Fibroblast of lung (primary cell): ENCODE measurements at regions not wholly inside any gene's neighbourhood (a gene's known extent, or its start where the extent isn't known, plus 50 kb on each side); places are given as distances from the start of the nearest gene placed in this dataset.

ENCODE experiments used
- DNase-seq, 2 donors: peaks; one replicate each; pipeline versions ENCODE4 v3.0.0 to v3.0.0-alpha.2; 2010; ENCODE audit warnings: low read depth in 2 of 2
- H2AFZ ChIP-seq: 2 replicates; pipeline ENCODE4 v1.5.1; 2012; ENCODE audit warnings: low read length, control low read depth, inconsistent platforms
- H3K27ac ChIP-seq: 2 replicates; pipeline ENCODE4 v1.5.1; 2011; ENCODE audit warnings: low read length, control low read depth; ENCODE audit not compliant: insufficient read depth
- H3K27me3 ChIP-seq: 2 replicates; pipeline ENCODE4 v1.5.1; 2011; ENCODE audit warnings: mild to moderate bottlenecking, low read length; ENCODE audit not compliant: control insufficient read depth, insufficient read depth
- H3K36me3 ChIP-seq: 2 replicates; pipeline ENCODE4 v1.5.1; 2011; ENCODE audit warnings: low read length; ENCODE audit not compliant: control insufficient read depth, insufficient read depth
- H3K4me1 ChIP-seq: 2 replicates; pipeline ENCODE4 v1.5.1; 2011; ENCODE audit warnings: low read length; ENCODE audit not compliant: control insufficient read depth, insufficient read depth; ENCODE audit errors: extremely low read depth
- H3K4me2 ChIP-seq: 2 replicates; pipeline ENCODE4 v1.5.1; 2011; ENCODE audit warnings: low read length, control low read depth; ENCODE audit not compliant: insufficient read depth; ENCODE audit errors: extremely low read depth
- H3K4me3 ChIP-seq, 4 experiments: fragments of 200-600 bp in 1 of 4; sonication (generic) in 1 of 4; replicated peaks in 1 of 4; 2 replicates each; pipeline ENCODE4 v1.5.1; 2011 to 2016; ENCODE audit warnings: low read length in 4 of 4, low read depth in 3 of 4, mild to moderate bottlenecking in 3 of 4, control low read depth in 2 of 4, inconsistent platforms in 1 of 4, mixed read lengths in 1 of 4; ENCODE audit not compliant: insufficient read depth in 1 of 4; ENCODE audit errors: control extremely low read depth in 1 of 4
- H3K79me2 ChIP-seq: 2 replicates; pipeline ENCODE4 v1.5.1; 2012; ENCODE audit warnings: mild to moderate bottlenecking, low read length, inconsistent platforms; ENCODE audit not compliant: control insufficient read depth, insufficient read depth
- H3K9ac ChIP-seq: 2 replicates; pipeline ENCODE4 v1.5.1; 2011; ENCODE audit warnings: mild to moderate bottlenecking, low read length, control low read depth; ENCODE audit not compliant: insufficient read depth
- H3K9me3 ChIP-seq: 2 replicates; pipeline ENCODE4 v1.5.1; 2012; ENCODE audit warnings: low read depth, low read length; ENCODE audit not compliant: control insufficient read depth, insufficient read depth
- H4K20me1 ChIP-seq: 2 replicates; pipeline ENCODE4 v1.5.1; 2011; ENCODE audit warnings: low read length; ENCODE audit not compliant: control insufficient read depth, insufficient read depth; ENCODE audit errors: extremely low read depth
- EZH2 ChIP-seq: IDR thresholded peaks from 2 replicates; pipeline ENCODE4 v1.5.1; 2012; ENCODE audit warnings: low read length, control low read depth, mild to moderate bottlenecking; ENCODE audit errors: missing control alignments
- TF ChIP-seq, protein P1 (sequence below), 2 donors: IDR thresholded peaks in 1 of 2; conservative IDR thresholded peaks in 1 of 2; 1 replicate in 1 of 2; 2 replicates in 1 of 2; pipeline ENCODE4 v1.5.1; 2011 to 2012; ENCODE audit warnings: low read length in 2 of 2, control low read depth in 1 of 2, inconsistent platforms in 1 of 2, low read depth in 1 of 2, mild to moderate bottlenecking in 1 of 2

DNA sequence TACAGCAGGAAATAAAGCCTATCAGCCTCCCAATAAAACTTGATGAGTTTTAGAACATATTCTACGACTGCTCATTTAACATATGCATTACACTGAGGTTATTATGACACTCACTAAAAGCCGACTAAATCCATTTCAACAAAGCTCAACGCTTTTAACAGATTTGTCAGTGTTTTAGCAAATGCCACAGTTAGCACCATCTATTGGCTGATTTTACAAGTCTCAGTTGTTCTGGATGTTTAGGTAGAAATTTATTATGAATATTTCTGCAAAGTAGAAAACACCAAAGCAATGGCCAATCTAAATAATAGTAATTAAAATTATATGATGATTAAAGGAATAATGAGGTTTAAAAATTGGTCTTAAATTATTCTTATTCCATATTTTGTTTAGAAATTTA, 993.2 kb upstream of the PCDH7 start:
- Histone ChIP-seq H3K36me3 (no peaks in the 10 kb centered on the region), H3K4me2 (no peak overlapping the region), H3K4me3 (no peak overlapping the region), H3K4me1 (no peaks in the 10 kb centered on the region), H3K27ac (no peak overlapping the region), H4K20me1 (no peaks in the 10 kb centered on the region), H3K9ac (no peak overlapping the region), H3K9me3 (no peaks in the 10 kb centered on the region), H3K79me2 (no peaks in the 10 kb centered on the region), H3K27me3 (no peaks in the 10 kb centered on the region), H2AFZ (no peak overlapping the region)
- DNase-seq = no peak
- TF ChIP-seq EZH2 = no peak
- TF ChIP-seq, protein P1, sequence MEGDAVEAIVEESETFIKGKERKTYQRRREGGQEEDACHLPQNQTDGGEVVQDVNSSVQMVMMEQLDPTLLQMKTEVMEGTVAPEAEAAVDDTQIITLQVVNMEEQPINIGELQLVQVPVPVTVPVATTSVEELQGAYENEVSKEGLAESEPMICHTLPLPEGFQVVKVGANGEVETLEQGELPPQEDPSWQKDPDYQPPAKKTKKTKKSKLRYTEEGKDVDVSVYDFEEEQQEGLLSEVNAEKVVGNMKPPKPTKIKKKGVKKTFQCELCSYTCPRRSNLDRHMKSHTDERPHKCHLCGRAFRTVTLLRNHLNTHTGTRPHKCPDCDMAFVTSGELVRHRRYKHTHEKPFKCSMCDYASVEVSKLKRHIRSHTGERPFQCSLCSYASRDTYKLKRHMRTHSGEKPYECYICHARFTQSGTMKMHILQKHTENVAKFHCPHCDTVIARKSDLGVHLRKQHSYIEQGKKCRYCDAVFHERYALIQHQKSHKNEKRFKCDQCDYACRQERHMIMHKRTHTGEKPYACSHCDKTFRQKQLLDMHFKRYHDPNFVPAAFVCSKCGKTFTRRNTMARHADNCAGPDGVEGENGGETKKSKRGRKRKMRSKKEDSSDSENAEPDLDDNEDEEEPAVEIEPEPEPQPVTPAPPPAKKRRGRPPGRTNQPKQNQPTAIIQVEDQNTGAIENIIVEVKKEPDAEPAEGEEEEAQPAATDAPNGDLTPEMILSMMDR (conservative IDR thresholded peaks at IDR 0.05 in 1 of 2, IDR thresholded peaks at IDR 0.05 in 1 of 2; ENCODE audit: low read depth in 1 of 2, low read length in 2 of 2) = no peak

DNA sequence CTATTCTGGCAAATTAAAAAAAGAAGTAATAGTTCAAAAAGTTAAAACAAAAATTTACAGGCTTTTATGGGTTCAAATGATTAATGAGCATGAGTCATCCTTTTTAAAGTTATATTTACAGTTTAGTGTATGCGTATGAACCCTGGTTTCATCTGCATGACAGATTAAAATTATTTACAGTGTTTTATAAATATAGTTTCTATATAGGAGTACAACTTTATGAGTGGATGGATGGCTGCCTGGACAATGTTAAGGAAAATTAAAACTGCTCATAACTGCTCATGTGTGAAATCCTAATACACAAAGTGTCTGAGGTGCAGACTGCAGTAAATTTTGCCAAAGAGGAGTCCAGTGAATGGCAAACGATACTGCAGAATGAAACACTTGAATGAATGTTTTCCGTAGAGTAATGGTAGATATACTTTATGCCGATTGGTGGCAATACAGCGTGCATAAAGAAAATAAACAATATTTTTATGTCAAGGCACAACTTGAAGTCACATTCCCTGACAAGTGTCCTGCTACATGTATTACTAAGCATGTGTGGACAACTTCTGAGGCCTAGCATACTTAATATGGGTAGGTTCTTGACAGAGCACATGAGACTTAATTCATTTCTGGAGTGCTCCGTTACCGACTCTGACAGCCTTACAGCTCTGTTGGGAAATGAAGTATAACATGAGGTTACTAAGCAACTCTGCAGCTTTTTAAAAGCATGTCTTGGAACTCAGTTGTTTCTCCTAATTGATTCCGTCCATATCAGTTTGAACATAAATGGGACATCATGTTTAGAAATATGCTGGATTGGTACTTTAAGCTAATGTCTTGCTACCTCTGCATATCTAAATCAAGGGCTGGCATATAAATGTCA, 985.6 kb upstream of the PCDH7 start:
- Histone ChIP-seq H2AFZ (no peak overlapping the region), H4K20me1 (no peaks in the 10 kb centered on the region), H3K79me2 (no peaks in the 10 kb centered on the region), H3K36me3 (no peaks in the 10 kb centered on the region), H3K4me1 (no peaks in the 10 kb centered on the region), H3K4me2 (no peak overlapping the region), H3K27ac (no peak overlapping the region), H3K4me3 (no peak overlapping the region), H3K9me3 (no peaks in the 10 kb centered on the region), H3K9ac (no peak overlapping the region), H3K27me3 (no peaks in the 10 kb centered on the region)
- peak in 1 of 2 donors; percentile 3 for DNase-seq
- no peak for TF ChIP-seq EZH2
- TF ChIP-seq, protein P1 (conservative IDR thresholded peaks at IDR 0.05 in 1 of 2, IDR thresholded peaks at IDR 0.05 in 1 of 2; ENCODE audit: low read depth in 1 of 2, low read length in 2 of 2) = no peak

DNA sequence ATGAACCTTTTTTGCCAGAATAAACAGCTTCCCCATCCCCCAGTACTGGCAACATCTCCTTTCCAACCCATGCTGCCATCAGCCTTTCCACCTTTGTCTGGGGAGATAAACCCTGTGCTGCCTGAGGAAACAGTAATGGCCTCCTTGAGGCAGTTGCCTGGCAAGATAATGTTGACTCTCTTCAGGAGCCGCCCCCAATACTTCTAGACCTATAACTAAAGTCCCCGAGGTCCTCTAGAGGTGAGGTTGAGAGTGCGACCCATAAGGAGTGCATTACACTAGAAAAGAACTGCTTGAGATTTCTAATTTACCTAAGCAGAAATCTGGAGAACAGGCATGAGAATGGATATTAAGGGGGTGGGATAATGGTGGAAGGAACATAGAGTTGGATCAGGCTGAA, 963.2 kb upstream of the PCDH7 start:
- no peak overlapping the region for H2AFZ ChIP-seq
- no peaks in the 10 kb centered on the region for H4K20me1 ChIP-seq
- no peak overlapping the region for H3K9ac ChIP-seq
- no peaks in the 10 kb centered on the region for H3K9me3 ChIP-seq
- H3K36me3 ChIP-seq = no peaks in the 10 kb centered on the region
- no peak overlapping the region for H3K4me3 ChIP-seq
- no peaks in the 10 kb centered on the region for H3K4me1 ChIP-seq
- H3K27me3 ChIP-seq = no peaks in the 10 kb centered on the region
- TF ChIP-seq, protein P1 (conservative IDR thresholded peaks at IDR 0.05 in 1 of 2, IDR thresholded peaks at IDR 0.05 in 1 of 2; ENCODE audit: low read depth in 1 of 2, low read length in 2 of 2) = no peak
- no peak for TF ChIP-seq EZH2
- no peak overlapping the region for H3K4me2 ChIP-seq
- no peaks in the 10 kb centered on the region for H3K79me2 ChIP-seq
- no peak overlapping the region for H3K27ac ChIP-seq
- DNase-seq = no peak
